K562 (cell line): ENCODE measurements at regions not wholly inside any gene's neighbourhood (a gene's known extent, or its start where the extent isn't known, plus 50 kb on each side); places are given as distances from the start of the nearest gene placed in this dataset.

Experiments used
- ATAC-seq: fragments of 200-7000 bp; cut with Tn5 transposase; 3 replicates; pipeline ENCODE4 v1.9.1; 2020; ENCODE audit warnings: moderate library complexity
- BruUV-seq: library from RNA; stranded (reverse); fragments of 400-500 nt; replicated peaks from 2 replicates; lab custom pipeline; 2021; lab: Mats Ljungman, UMichigan
- CTCF ChIA-PET: fragments of 300-600 bp; formaldehyde crosslinking; extraction: SDS; loops from one replicate; lab custom pipeline; 2021; ENCODE audit warnings: low intra/inter-chr PET ratio; lab: Yijun Ruan, JAX
- POLR2A ChIA-PET: fragments of 300-600, 350-650 bp; sonication (Branson Sonifier 250); formaldehyde crosslinking; extraction: SDS; loops from one replicate; lab custom pipeline; 2021; ENCODE audit warnings: antibody characterized with exemption, inconsistent platforms; lab: Yijun Ruan, JAX
- DNase-seq, 4 experiments: peaks; one replicate each; pipeline versions ENCODE4 v3.0.0 to v3.0.0-alpha.2; 2011 to 2018; ENCODE audit warnings: low spot score in 3 of 4, mixed read lengths in 3 of 4; ENCODE audit errors: extremely low read depth in 1 of 4
- FAIRE-seq: peaks from 2 replicates; lab custom pipeline; 2011; peaks lifted over from hg19 to GRCh38; lab: Jason Lieb, UNC
- H2AFZ ChIP-seq: 2 replicates; pipeline ENCODE4 v1.6.0; 2011; ENCODE audit warnings: low read depth, low read length, control low read depth, inconsistent platforms
- H3K27ac ChIP-seq: fragments of 200-600 bp; 3 replicates; pipeline ENCODE4 v1.8.0; 2011; ENCODE audit warnings: low read depth, mild to moderate bottlenecking, control low read depth, inconsistent platforms, low read length, moderate library complexity, mixed read lengths; ENCODE audit errors: extremely low read depth
- H3K27me3 ChIP-seq, 2 experiments: fragments of 300-600 bp in 1 of 2; 2 replicates in 1 of 2; 3 replicates in 1 of 2; pipeline versions ENCODE4 v1.6.0 to v1.8.0; 2011; ENCODE audit warnings: inconsistent platforms in 2 of 2, low read length in 2 of 2, mild to moderate bottlenecking in 1 of 2, mixed read lengths in 1 of 2, moderate library complexity in 1 of 2; ENCODE audit not compliant: control insufficient read depth in 2 of 2, insufficient read depth in 2 of 2
- H3K36me3 ChIP-seq: fragments of 300-600 bp; 3 replicates; pipeline ENCODE4 v1.8.0; 2011; ENCODE audit warnings: mild to moderate bottlenecking, low read length, inconsistent platforms; ENCODE audit not compliant: control insufficient read depth, insufficient read depth
- H3K4me1 ChIP-seq, 2 experiments: fragments of 200-600 bp in 1 of 2; replicated peaks in 1 of 2; 2 replicates in 1 of 2; 3 replicates in 1 of 2; pipeline versions ENCODE4 v1.5.1 to v1.8.0; 2011; ENCODE audit warnings: inconsistent platforms in 2 of 2, low read length in 2 of 2, mild to moderate bottlenecking in 1 of 2, mixed read lengths in 1 of 2, moderate library complexity in 1 of 2; ENCODE audit not compliant: control insufficient read depth in 2 of 2, insufficient read depth in 2 of 2
- H3K4me2 ChIP-seq: 2 replicates; pipeline ENCODE4 v1.6.1; 2011; ENCODE audit warnings: low read length, control low read depth, inconsistent platforms, mixed read lengths; ENCODE audit not compliant: insufficient read depth
- H3K4me3 ChIP-seq: fragments of 200-600 bp; sonication (generic), shearing (Covaris generic); 2 replicates; pipeline ENCODE4 v1.5.1; 2016; ENCODE audit warnings: control low read depth, inconsistent platforms
- H3K79me2 ChIP-seq: fragments of 200-600 bp; 3 replicates; pipeline ENCODE4 v1.8.0; 2011; ENCODE audit warnings: low read length, inconsistent platforms; ENCODE audit not compliant: control insufficient read depth, insufficient read depth
- H3K9ac ChIP-seq, 2 experiments: 2 replicates each; pipeline versions ENCODE4 v1.6.0 to v1.6.1; 2011; ENCODE audit warnings: low read depth in 2 of 2, low read length in 2 of 2, control low read depth in 1 of 2, inconsistent platforms in 1 of 2, mild to moderate bottlenecking in 1 of 2, mixed read lengths in 1 of 2; ENCODE audit not compliant: insufficient read depth in 1 of 2
- H3K9me1 ChIP-seq: one replicate; pipeline ENCODE4 v1.6.0; 2011; ENCODE audit warnings: inconsistent platforms, mild to moderate bottlenecking, low read length, moderate library complexity; ENCODE audit not compliant: control insufficient read depth, insufficient read depth
- H3K9me3 ChIP-seq: replicated peaks from 2 replicates; pipeline ENCODE4 v1.5.1; 2011; ENCODE audit warnings: low read depth, low read length, inconsistent platforms; ENCODE audit not compliant: control insufficient read depth, insufficient read depth
- H4K20me1 ChIP-seq: replicated peaks from 2 replicates; pipeline ENCODE4 v1.6.1; 2011; ENCODE audit warnings: low read length, inconsistent platforms, mixed read lengths; ENCODE audit not compliant: control insufficient read depth, insufficient read depth
- HOMEZ ChIP-seq: fragments of 250-450 bp; sonication (Bioruptor Pico); IDR thresholded peaks from 2 replicates; pipeline ENCODE4 v1.4.0; 2020; ENCODE audit warnings: mild to moderate bottlenecking, moderate library complexity
- MAFK ChIP-seq: IDR thresholded peaks from 2 replicates; pipeline ENCODE4 v1.6.1; 2011; ENCODE audit warnings: low read length, improper control_type of control experiment
- NR2F6 ChIP-seq: fragments of 450-650 bp; formaldehyde crosslinking; IDR thresholded peaks from 2 replicates; pipeline ENCODE4 v1.4.0; 2020; ENCODE audit warnings: mild to moderate bottlenecking
- RB1 ChIP-seq: fragments of 450-650 bp; IDR thresholded peaks from 2 replicates; pipeline ENCODE4 v1.6.1; 2017; ENCODE audit warnings: low read depth, mild to moderate bottlenecking
- SRSF9 ChIP-seq: fragments of 200-400 bp; formaldehyde crosslinking; IDR thresholded peaks from 2 replicates; pipeline ENCODE4 v1.6.1; 2017; ENCODE audit warnings: low read depth, low read length, borderline replicate concordance
- ZFP1 ChIP-seq: fragments of 450-650 bp; formaldehyde crosslinking; IDR thresholded peaks from 2 replicates; pipeline ENCODE4 v1.4.0; 2020; ENCODE audit warnings: mild to moderate bottlenecking, mixed read lengths
- ZNF518B ChIP-seq: fragments of 250-450 bp; sonication (Bioruptor Pico); IDR thresholded peaks from 2 replicates; pipeline ENCODE4 v1.5.0; 2021; ENCODE audit warnings: mild to moderate bottlenecking, moderate library complexity
- WGBS: fragments of 100-300 bp; shearing (Covaris generic); methylation state at CpG from one replicate; pipeline ENCODE4 v1.1.6; 2016; ENCODE audit warnings: low coverage, mixed read lengths; ENCODE audit not compliant: insufficient coverage; ENCODE audit errors: missing lambda C conversion rate; 5-methylcytosine and 5-hydroxymethylcytosine counted together
- in situ Hi-C: fragments of 300-500 bp; cut with MboI; formaldehyde crosslinking; loops from 4 replicates; pipeline ENCODE4 v1.15.0; 2018; ENCODE audit warnings: inconsistent platforms, mixed read lengths
- intact Hi-C: fragments of 100-400 bp; cut with micrococcal nuclease; formaldehyde crosslinking; loops from 2 replicates; pipeline ENCODE4 v1.14.2; 2022
- TF ChIP-seq, protein P1 (sequence below), 2 experiments: fragments of 450-650 bp; formaldehyde crosslinking in 1 of 2; IDR thresholded peaks; 2 replicates each; pipeline versions ENCODE4 v1.4.0 to v1.6.1; 2014 to 2020; ENCODE audit warnings: mild to moderate bottlenecking in 2 of 2, borderline replicate concordance in 1 of 2, low read depth in 1 of 2

GRCh38 chr5:162995568-162995967 is 441.8 kb upstream of the CCNG1 start (continued):
- TF ChIP-seq, protein P1, sequence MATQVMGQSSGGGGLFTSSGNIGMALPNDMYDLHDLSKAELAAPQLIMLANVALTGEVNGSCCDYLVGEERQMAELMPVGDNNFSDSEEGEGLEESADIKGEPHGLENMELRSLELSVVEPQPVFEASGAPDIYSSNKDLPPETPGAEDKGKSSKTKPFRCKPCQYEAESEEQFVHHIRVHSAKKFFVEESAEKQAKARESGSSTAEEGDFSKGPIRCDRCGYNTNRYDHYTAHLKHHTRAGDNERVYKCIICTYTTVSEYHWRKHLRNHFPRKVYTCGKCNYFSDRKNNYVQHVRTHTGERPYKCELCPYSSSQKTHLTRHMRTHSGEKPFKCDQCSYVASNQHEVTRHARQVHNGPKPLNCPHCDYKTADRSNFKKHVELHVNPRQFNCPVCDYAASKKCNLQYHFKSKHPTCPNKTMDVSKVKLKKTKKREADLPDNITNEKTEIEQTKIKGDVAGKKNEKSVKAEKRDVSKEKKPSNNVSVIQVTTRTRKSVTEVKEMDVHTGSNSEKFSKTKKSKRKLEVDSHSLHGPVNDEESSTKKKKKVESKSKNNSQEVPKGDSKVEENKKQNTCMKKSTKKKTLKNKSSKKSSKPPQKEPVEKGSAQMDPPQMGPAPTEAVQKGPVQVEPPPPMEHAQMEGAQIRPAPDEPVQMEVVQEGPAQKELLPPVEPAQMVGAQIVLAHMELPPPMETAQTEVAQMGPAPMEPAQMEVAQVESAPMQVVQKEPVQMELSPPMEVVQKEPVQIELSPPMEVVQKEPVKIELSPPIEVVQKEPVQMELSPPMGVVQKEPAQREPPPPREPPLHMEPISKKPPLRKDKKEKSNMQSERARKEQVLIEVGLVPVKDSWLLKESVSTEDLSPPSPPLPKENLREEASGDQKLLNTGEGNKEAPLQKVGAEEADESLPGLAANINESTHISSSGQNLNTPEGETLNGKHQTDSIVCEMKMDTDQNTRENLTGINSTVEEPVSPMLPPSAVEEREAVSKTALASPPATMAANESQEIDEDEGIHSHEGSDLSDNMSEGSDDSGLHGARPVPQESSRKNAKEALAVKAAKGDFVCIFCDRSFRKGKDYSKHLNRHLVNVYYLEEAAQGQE (IDR thresholded peaks at IDR 0.05; ENCODE audit: borderline replicate concordance): no peak
- TF ChIP-seq, protein P1 (CRISPR knock-in tag; IDR thresholded peaks at IDR 0.05; ENCODE audit: low read depth): no peak
- no peak for TF ChIP-seq NR2F6 (CRISPR knock-in tag)
- TF ChIP-seq, all 486 proteins: peak for 0

- Histone ChIP-seq H3K4me2 (no peak overlapping the region), H3K27me3 (no peaks in the 10 kb centered on the region), H2AFZ (no peak overlapping the region), H3K27ac (no peak overlapping the region), H3K79me2 (no peaks in the 10 kb centered on the region), H3K4me1 (no peaks in the 10 kb centered on the region), H3K9me1 (no peaks in the 10 kb centered on the region), H3K36me3 (no peaks in the 10 kb centered on the region), H3K4me3 (no peak overlapping the region), H3K9me3 (0 out of 2 replicates have a peak, but pooled peaks cover 3% of the 10 kb centered on the region), H4K20me1 (no peaks in the 10 kb centered on the region), H3K9ac (no peak overlapping the region)
- no peak for ATAC-seq
- in situ Hi-C loops: no loop called here
- ChIA-PET CTCF (no interaction called here), POLR2A (no interaction called here)
- no peak for DNase-seq
- FAIRE-seq: no peak
- 0% methylated on average over 1 of the region's 1 CpG for whole genome bisulfite sequencing
- intact Hi-C loops: no loop called here
- BruUV-seq: no TSS peak
- TF ChIP-seq HOMEZ (CRISPR knock-in tag): no peak
- peak; percentile 71 for TF ChIP-seq MAFK
- no peak for TF ChIP-seq RB1
- TF ChIP-seq SRSF9: no peak
- no peak for TF ChIP-seq ZNF518B (CRISPR knock-in tag)
- TF ChIP-seq ZFP1 (CRISPR knock-in tag): no peak
Observed at GRCh38 chr5:162996053-162996452, 441.3 kb upstream of the CCNG1 start.
